Ovary (tissue), 7 donors: ENCODE measurements at regions not wholly inside any gene's neighbourhood (a gene's known extent, or its start where the extent isn't known, plus 50 kb on each side); places are given as distances from the start of the nearest gene placed in this dataset.

Experiments
- DNase-seq, 5 donors: peaks; one replicate each; pipeline ENCODE4 v3.0.0-alpha.2; 2019 to 2020
- H3K27ac ChIP-seq, 2 donors: fragments of 200-600 bp; one replicate each; pipeline versions ENCODE4 v1.5.1 to v1.8.0; 2019 to 2022
- H3K27me3 ChIP-seq: fragments of 200-600 bp; one replicate; pipeline ENCODE4 v1.8.0; 2022
- H3K36me3 ChIP-seq: fragments of 200-600 bp; sonication (generic); one replicate; pipeline ENCODE4 v1.5.1; 2019
- H3K4me1 ChIP-seq: one replicate; pipeline ENCODE4 v1.8.1; 2013; ENCODE audit warnings: mild to moderate bottlenecking, moderate library complexity; ENCODE audit not compliant: insufficient read depth
- H3K4me3 ChIP-seq: fragments of 200-600 bp; sonication (generic); one replicate; pipeline ENCODE4 v1.5.1; 2017
- H3K9me3 ChIP-seq, 2 donors: fragments of 200-600 bp in 1 of 2; sonication (generic) in 1 of 2; one replicate each; pipeline versions ENCODE4 v1.5.1 to v1.8.1; 2013 to 2019; ENCODE audit warnings: mild to moderate bottlenecking in 1 of 2, moderate library complexity in 1 of 2
- CTCF ChIP-seq, 3 donors: fragments of 450-650 bp in 2 of 3; fragments of 200-600 bp in 1 of 3; IDR thresholded peaks; one replicate each; pipeline versions ENCODE4 v1.5.1 to v1.8.0; 2016 to 2022; ENCODE audit warnings: antibody characterized with exemption in 3 of 3, mild to moderate bottlenecking in 1 of 3
- EP300 ChIP-seq: sonication (generic); formaldehyde crosslinking; IDR thresholded peaks from one replicate; pipeline ENCODE4 v1.6.1; 2017; ENCODE audit warnings: antibody characterized with exemption
- POLR2A ChIP-seq: fragments of 450-650 bp; IDR thresholded peaks from one replicate; pipeline ENCODE4 v1.6.1; 2017; ENCODE audit warnings: antibody characterized with exemption, mild to moderate bottlenecking, moderate library complexity
- WGBS, 3 donors: extraction: QIAGEN DNeasy Blood & Tissue Kit in 1 of 3; methylation state at CpG; one replicate each; pipeline versions ENCODE4 v1.1.5 to v1.1.7; 2013 to 2017; 5-methylcytosine and 5-hydroxymethylcytosine counted together
- intact Hi-C, 4 donors: fragments of 100-400 bp; cut with DNase I; formaldehyde crosslinking; loops; one replicate each; pipeline versions ENCODE4 v1.11.0 to v1.15.1; 2022 to 2023
- donor health status: DM: no; HTN: no; CAD: no; lungs with moderate emphysema.
- donor health status: DM: no; HTN: no; CAD: no.
- donor health status: Bipolar disorder and iron deficiency.
- donor health status: DM: no; HTN: no; CAD: no.
- donor health status: DM: yes; HTN: yes; CAD: no.

DNA sequence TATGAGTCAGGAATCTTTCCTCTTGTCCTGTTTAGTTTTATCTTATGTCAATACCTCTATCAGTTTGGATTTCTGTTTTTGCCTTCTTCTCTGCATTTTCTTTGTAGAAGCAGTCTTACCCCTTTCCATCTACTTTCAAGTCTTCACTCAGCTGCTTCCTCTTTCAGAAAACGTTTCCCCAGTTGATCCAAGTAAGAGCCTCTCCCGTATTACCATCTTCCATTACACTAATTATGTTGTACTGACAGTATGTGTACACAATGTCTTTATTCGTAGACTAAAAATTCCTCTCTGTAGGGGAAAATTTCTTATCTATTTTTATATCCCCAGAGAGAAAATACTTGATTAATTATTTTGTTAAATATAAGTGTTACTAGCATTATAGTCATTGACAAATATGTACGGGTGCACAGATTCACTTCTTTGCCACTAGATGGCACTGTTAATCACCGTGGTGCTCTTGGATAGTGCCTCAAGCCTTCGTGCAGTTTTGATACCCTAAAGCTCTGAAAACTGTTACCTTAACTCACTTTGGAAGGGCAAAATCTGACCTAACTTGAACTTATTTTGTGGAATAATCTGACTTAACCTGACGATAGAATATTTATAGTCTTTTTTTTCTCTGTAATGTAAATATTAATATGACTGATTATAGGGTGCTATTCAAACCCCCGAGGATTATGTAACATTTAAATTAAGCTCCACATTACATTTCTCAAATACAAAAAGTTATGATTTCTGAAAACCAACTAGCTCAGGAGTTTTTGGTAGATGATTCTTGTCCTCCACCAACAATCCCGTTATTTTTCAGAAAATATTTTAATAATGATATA, 74.2 kb upstream of the POU1F1 start:
- no peak for DNase-seq
- WGBS, 3 donors = 20 to 23% (median 21%) methylated on average over 9 of the region's 9 CpGs
- intact Hi-C loops = no loop called here

GRCh38 chr3:87349833-87350232, 73.4 kb upstream of the POU1F1 start:
- Histone ChIP-seq H3K4me1 (no peaks in the 10 kb centered on the region), H3K27ac (no peak overlapping the region), H3K4me3 (no peak overlapping the region), H3K27me3 (no peaks in the 10 kb centered on the region), H3K36me3 (no peaks in the 10 kb centered on the region), H3K9me3 (no peaks in the 10 kb centered on the region)
- 83 to 92% (median 89%) methylated on average over 2 of the region's 2 CpGs for WGBS, 3 donors
- intact Hi-C loops = no loop called here
- DNase-seq = no peak
- TF ChIP-seq POLR2A (no peak), EP300 (no peak), CTCF (IDR thresholded peaks at IDR 0.05) (no peak)

More for the DNA sequence above, 74.2 kb upstream of the POU1F1 start:
- Histone ChIP-seq H3K27ac (no peak overlapping the region), H3K36me3 (no peaks in the 10 kb centered on the region), H3K9me3 (no peaks in the 10 kb centered on the region), H3K27me3 (no peaks in the 10 kb centered on the region), H3K4me3 (no peak overlapping the region), H3K4me1 (no peaks in the 10 kb centered on the region)
- peak; percentile 31 to 50 (median 46) for TF ChIP-seq CTCF (IDR thresholded peaks at IDR 0.05)
- TF ChIP-seq POLR2A = no peak

- intact Hi-C loops = no loop called here
- Histone ChIP-seq H3K4me1 (no peaks in the 10 kb centered on the region), H3K36me3 (no peaks in the 10 kb centered on the region), H3K27ac (no peak overlapping the region), H3K27me3 (no peaks in the 10 kb centered on the region), H3K9me3 (no peaks in the 10 kb centered on the region), H3K4me3 (no peak overlapping the region)
- TF ChIP-seq CTCF (IDR thresholded peaks at IDR 0.05) (no peak), POLR2A (no peak), EP300 (no peak)
- DNase-seq = no peak
Observed at GRCh38 chr3:87336761-87337160, 60.4 kb upstream of the POU1F1 start.

- H3K9me3 ChIP-seq = no peaks in the 10 kb centered on the region
- H3K4me1 ChIP-seq = no peaks in the 10 kb centered on the region
- TF ChIP-seq CTCF (IDR thresholded peaks at IDR 0.05) = no peak
- TF ChIP-seq EP300 = no peak
- no peak for TF ChIP-seq POLR2A
- H3K36me3 ChIP-seq = no peaks in the 10 kb centered on the region
- no peak for DNase-seq
- no peak overlapping the region for H3K27ac ChIP-seq
- intact Hi-C loops = no loop called here
- H3K27me3 ChIP-seq = no peaks in the 10 kb centered on the region
- 67 to 83% (median 78%) methylated on average over 1 of the region's 1 CpG for WGBS, 3 donors
- no peak overlapping the region for H3K4me3 ChIP-seq
Observed at GRCh38 chr3:87335931-87336330, 59.5 kb upstream of the POU1F1 start.
